ENCODE measurements at regions not wholly inside any gene's neighbourhood (a gene's known extent, or its start where the extent isn't known, plus 50 kb on each side); places are given as distances from the start of the nearest gene placed in this dataset.
A peak's percentile ranks its signal among the peaks of the same experiment; 100 is the strongest.

- no peak for DNase-seq
Observed at GRCh38 chr4:114184901-114185300, 205.5 kb upstream of the ARSJ start.

- DNase-seq, result no peak
Observed at GRCh38 chr4:114187592-114187991, 208.1 kb upstream of the ARSJ start.

GRCh38 chr4:114191496-114191895 is 212.0 kb upstream of the ARSJ start:
- no peak for DNase-seq

- DNase-seq, result no peak
Observed at GRCh38 chr4:114192854-114193253, 213.4 kb upstream of the ARSJ start.

- DNase-seq, result no peak
Observed at GRCh38 chr4:114193624-114194399, 214.4 kb upstream of the ARSJ start.

- no peak for DNase-seq
Observed at GRCh38 chr4:114196606-114197005, 217.2 kb upstream of the ARSJ start.

GRCh38 chr4:114200026-114200425 is 220.6 kb upstream of the ARSJ start:
- no peak for DNase-seq

GRCh38 chr4:114205261-114205660 is 225.8 kb upstream of the ARSJ start:
- DNase-seq, result no peak

GRCh38 chr4:114208574-114209151 is 229.2 kb upstream of the ARSJ start:
- DNase-seq, result no peak

- no peak for DNase-seq
Observed at GRCh38 chr4:114209584-114209983, 230.1 kb upstream of the ARSJ start.

GRCh38 chr4:114211556-114211955 is 232.1 kb upstream of the ARSJ start:
- no peak for DNase-seq

GRCh38 chr4:114217150-114217817 is 237.8 kb upstream of the ARSJ start:
- DNase-seq, result no peak

- no peak for DNase-seq
Observed at GRCh38 chr4:114223580-114223979, 244.1 kb upstream of the ARSJ start.

GRCh38 chr4:114225436-114225835 is 246.0 kb upstream of the ARSJ start:
- DNase-seq, result no peak

- no peak for DNase-seq
Observed at GRCh38 chr4:114226179-114226578, 246.7 kb upstream of the ARSJ start.

- DNase-seq, result no peak
Observed at GRCh38 chr4:114226968-114227760, 247.7 kb upstream of the ARSJ start.

GRCh38 chr4:114229706-114230105 is 250.3 kb upstream of the ARSJ start:
- DNase-seq, result no peak

- no peak for DNase-seq
Observed at GRCh38 chr4:114236171-114236769, 256.8 kb upstream of the ARSJ start.

- DNase-seq, result no peak
Observed at GRCh38 chr4:114237997-114238396, 258.6 kb upstream of the ARSJ start.

GRCh38 chr4:114249561-114249960 is 270.1 kb upstream of the ARSJ start:
- no peak for DNase-seq

GRCh38 chr4:114249976-114250375 is 270.5 kb upstream of the ARSJ start:
- no peak for DNase-seq

- no peak for DNase-seq
Observed at GRCh38 chr4:114250439-114250891, 271.0 kb upstream of the ARSJ start.

GRCh38 chr4:114251020-114251419 is 271.6 kb upstream of the ARSJ start:
- peak; percentile 52 for DNase-seq

Data from NCI-H1048 (cell line).